Testis (tissue), 2 donors: ENCODE measurements at regions not wholly inside any gene's neighbourhood (a gene's known extent, or its start where the extent isn't known, plus 50 kb on each side); places are given as distances from the start of the nearest gene placed in this dataset.

ENCODE experiments used
- CTCF ChIP-seq, 3 experiments: fragments of 450-650 bp in 2 of 3; fragments of 200-600 bp in 1 of 3; sonication (generic) in 1 of 3; IDR thresholded peaks; one replicate each; pipeline ENCODE4 v1.5.1; 2016 to 2019; ENCODE audit warnings: antibody characterized with exemption in 3 of 3, mild to moderate bottlenecking in 2 of 3, moderate library complexity in 1 of 3
- POLR2A ChIP-seq: fragments of 450-650 bp; IDR thresholded peaks from one replicate; pipeline ENCODE4 v1.6.1; 2017; ENCODE audit warnings: antibody characterized with exemption, mild to moderate bottlenecking, moderate library complexity

- TF ChIP-seq CTCF (IDR thresholded peaks at IDR 0.05) (no peak), POLR2A (no peak)
Measured at GRCh38 chr21:35256468-35256988, 207.4 kb upstream of the RUNX1 start.
